Astrocyte of the cerebellum (primary cell): ENCODE measurements at regions not wholly inside any gene's neighbourhood (a gene's known extent, or its start where the extent isn't known, plus 50 kb on each side); places are given as distances from the start of the nearest gene placed in this dataset.

Source experiments
- DNase-seq: peaks from one replicate; pipeline ENCODE4 v3.0.0-alpha.2; 2011; ENCODE audit warnings: low read depth
- H3K4me3 ChIP-seq: 2 replicates; pipeline ENCODE4 v1.5.1; 2011; ENCODE audit warnings: mild to moderate bottlenecking, low read depth, low read length, moderate library complexity
- in situ Hi-C: cut with HindIII; loops from 2 replicates; pipeline ENCODE4 v1.10.0; 2017; ENCODE audit warnings: low sequenced_read_pairs
- TF ChIP-seq, protein P1 (sequence below): IDR thresholded peaks from 2 replicates; pipeline ENCODE4 v1.5.1; 2012; ENCODE audit warnings: low read length, low read depth, moderate library complexity, mild to moderate bottlenecking; ENCODE audit errors: missing control alignments

DNA sequence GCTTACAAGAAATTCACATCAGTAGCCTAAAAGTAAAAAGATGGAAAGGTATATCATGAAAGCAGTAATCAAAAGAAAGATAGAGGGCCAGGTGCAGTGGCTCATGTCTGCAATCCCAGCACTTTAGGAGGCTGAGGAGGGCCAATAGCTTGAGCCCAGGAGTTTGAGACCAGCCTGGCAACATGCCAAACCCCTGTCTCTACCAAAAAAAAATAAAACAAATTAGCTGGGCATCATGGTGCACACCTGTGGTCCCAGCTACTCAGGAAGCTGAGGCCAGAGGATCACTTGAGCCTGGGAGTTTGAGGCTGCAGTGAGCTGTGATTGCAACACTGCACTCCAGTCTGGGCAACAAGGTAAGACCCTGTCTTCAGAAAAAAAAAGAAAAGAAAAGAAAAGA, 55.5 kb downstream of the GSPT2 start:
- DNase-seq, result no peak
- H3K4me3 ChIP-seq, result no peak overlapping the region
- TF ChIP-seq, protein P1, sequence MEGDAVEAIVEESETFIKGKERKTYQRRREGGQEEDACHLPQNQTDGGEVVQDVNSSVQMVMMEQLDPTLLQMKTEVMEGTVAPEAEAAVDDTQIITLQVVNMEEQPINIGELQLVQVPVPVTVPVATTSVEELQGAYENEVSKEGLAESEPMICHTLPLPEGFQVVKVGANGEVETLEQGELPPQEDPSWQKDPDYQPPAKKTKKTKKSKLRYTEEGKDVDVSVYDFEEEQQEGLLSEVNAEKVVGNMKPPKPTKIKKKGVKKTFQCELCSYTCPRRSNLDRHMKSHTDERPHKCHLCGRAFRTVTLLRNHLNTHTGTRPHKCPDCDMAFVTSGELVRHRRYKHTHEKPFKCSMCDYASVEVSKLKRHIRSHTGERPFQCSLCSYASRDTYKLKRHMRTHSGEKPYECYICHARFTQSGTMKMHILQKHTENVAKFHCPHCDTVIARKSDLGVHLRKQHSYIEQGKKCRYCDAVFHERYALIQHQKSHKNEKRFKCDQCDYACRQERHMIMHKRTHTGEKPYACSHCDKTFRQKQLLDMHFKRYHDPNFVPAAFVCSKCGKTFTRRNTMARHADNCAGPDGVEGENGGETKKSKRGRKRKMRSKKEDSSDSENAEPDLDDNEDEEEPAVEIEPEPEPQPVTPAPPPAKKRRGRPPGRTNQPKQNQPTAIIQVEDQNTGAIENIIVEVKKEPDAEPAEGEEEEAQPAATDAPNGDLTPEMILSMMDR, result no peak
- in situ Hi-C loops, result no loop called here

DNA sequence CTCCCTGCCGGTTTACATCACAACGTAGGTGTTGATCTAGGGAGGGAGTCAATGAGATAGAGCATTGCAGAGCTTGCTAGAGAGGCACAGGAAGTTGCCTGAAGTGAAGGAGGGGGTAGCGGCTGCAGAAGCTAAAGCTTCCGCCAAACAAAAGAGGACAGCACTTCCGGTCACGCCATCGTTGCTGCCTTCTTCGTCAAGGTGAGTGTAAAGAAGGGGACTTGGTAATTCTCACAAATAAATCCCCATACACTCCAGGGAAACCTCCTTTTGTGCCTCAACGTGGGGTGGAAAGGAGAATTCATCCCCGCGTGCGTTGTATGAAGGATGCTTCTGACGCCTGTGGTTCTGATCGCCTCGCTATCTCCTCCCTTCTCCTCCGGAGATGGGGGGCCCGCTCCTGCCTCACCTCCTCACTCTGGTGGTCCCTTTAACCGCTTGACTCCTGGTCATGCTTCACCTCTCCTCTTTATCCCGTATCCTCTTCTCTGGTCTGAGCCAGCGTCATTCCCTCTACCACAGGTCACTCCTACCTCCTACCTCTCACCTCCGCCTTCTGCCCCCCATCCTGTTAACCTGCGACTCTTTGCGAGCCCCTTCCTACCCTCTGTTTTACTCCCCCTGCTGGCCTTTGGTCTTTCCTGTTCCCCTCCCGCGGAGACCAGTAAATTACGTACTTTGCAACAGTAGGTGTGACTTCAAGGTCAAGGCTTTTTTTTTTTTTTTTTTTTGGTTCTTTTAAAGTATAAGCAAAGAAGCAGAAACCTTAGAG, 59.9 kb downstream of the GSPT2 start:
- peak; percentile 16 for DNase-seq
- peak overlapping the region; percentile 71 for H3K4me3 ChIP-seq
- TF ChIP-seq, protein P1, result peak; percentile 17
- in situ Hi-C loops, result no loop called here

DNA sequence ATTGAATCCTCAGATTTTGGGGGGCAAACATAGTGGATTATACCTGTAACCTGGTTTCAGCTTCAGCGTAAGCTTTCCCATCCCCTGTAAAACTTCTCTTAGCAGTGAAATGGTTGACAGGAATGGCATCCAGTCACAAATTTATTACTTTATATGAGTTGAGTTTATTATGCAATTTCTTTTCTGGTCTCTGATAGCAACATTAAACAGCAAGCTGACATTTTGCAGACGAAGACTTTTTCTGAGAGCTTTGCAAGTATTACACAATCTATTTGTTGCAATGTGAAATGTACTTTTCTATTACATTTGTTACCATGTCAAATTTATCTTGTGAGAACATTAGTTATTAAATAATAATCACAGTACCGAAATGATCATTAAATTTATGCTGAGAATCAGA, 60.6 kb downstream of the GSPT2 start:
- DNase-seq, result no peak
- TF ChIP-seq, protein P1, result no peak
- in situ Hi-C loops, result no loop called here
- H3K4me3 ChIP-seq, result peak overlapping the region; percentile 71

DNA sequence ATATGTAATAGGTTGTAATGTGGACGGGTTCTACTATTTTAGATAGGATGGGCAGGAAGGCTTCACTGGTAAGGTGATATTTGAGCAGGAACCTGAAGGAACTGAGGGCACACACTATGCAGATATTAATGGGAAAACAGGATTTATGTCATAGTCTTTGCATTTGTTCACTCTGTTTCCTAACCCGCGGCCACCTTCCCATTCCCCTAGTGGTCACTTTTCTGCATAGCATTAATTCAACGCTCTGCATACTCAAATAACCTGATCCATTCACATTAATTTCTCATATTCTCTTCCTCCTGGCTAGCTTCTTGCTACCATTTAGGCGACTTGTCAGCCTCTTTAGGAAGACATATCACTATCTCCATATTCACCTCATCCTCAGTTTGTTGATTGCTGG, 61.5 kb downstream of the GSPT2 start:
- DNase-seq, result no peak
- TF ChIP-seq, protein P1, result no peak
- no peak overlapping the region for H3K4me3 ChIP-seq
- in situ Hi-C loops, result no loop called here

DNA sequence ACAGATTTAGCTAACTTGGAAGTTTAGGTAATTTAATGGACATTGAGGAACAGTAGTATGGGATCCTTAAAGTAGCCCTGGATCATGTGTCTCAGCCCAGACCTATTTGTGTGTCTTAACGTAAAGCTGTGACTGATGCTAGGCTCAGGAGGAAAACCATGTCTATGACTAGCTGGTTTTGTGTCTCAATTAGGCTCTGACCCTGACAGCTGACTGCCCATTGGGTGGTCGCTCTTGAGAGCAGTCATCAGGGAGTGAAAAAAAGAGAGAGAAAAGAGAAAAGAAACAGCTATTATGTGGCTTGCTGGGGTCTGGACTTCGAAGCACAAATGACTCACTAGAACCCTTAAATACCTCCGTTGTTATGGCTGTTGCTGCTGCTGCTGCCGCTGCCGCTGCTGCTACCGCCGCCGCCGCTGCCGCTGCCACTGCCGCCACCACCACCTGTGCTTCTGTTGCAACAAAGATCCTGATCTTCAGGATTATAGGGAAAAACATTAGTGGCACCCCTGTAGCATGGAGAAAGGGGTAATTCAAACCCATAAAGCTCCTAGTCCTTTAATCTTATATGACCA, 70.7 kb downstream of the GSPT2 start:
- DNase-seq, result no peak
- H3K4me3 ChIP-seq, result no peak overlapping the region
- in situ Hi-C loops, result no loop called here
- TF ChIP-seq, protein P1, result no peak

DNA sequence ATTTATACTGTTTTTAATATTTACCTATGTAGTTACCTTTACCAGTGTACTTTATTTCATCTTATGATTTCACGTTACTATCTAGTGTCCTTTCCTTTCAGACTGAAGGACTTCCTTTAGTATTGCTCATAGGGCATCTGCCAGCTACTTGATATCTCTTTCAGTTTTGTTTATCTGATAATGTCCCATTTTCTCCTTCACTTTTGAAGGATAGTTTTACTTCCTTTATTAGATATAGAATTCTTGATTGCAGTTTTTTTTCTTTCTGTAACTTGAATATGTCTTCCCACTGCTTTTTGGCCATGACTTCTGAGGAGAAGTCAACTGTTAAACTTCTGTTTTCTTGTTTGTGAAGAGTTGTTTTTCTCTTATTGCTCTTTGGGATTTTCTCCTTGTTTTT, 69.4 kb upstream of the MAGED1 start:
- H3K4me3 ChIP-seq, result no peak overlapping the region
- TF ChIP-seq, protein P1, result no peak
- DNase-seq, result no peak
- in situ Hi-C loops, result no loop called here
